Stomach smooth muscle (tissue), 2 donors: ENCODE measurements at regions not wholly inside any gene's neighbourhood (a gene's known extent, or its start where the extent isn't known, plus 50 kb on each side); places are given as distances from the start of the nearest gene placed in this dataset.
"Not testable (repeated sequence)": the region's sequence is repeated elsewhere in the genome, so short reads cannot be mapped to it uniquely, and the experiment has no call there.

Experiments
- H3K27ac ChIP-seq: one replicate; pipeline ENCODE4 v1.7.0; 2013; ENCODE audit warnings: mild to moderate bottlenecking, low read length, inconsistent platforms
- H3K27me3 ChIP-seq, 2 donors: one replicate each; pipeline ENCODE4 v1.7.0; 2013; ENCODE audit warnings: low read length in 2 of 2; ENCODE audit not compliant: insufficient read depth in 2 of 2, control insufficient read depth in 1 of 2
- H3K36me3 ChIP-seq, 2 donors: one replicate each; pipeline ENCODE4 v1.7.0; 2013; ENCODE audit warnings: low read length in 2 of 2; ENCODE audit not compliant: control insufficient read depth in 2 of 2, insufficient read depth in 2 of 2
- H3K4me1 ChIP-seq: one replicate; pipeline ENCODE4 v1.7.0; 2013; ENCODE audit warnings: low read length; ENCODE audit not compliant: control insufficient read depth, insufficient read depth
- H3K4me3 ChIP-seq, 2 donors: one replicate each; pipeline ENCODE4 v1.7.0; 2013; ENCODE audit warnings: low read length in 2 of 2
- H3K9ac ChIP-seq, 2 donors: one replicate each; pipeline ENCODE4 v1.7.0; 2013; ENCODE audit warnings: low read length in 2 of 2, mild to moderate bottlenecking in 1 of 2
- H3K9me3 ChIP-seq, 2 donors: one replicate each; pipeline ENCODE4 v1.7.0; 2013; ENCODE audit warnings: low read length in 2 of 2; ENCODE audit not compliant: control insufficient read depth in 2 of 2
- donor health status: healthy.
- donor health status: Pancreatic carcinoma.

- Histone ChIP-seq H3K27me3 (no peaks in the 10 kb centered on the region), H3K36me3 (no peaks in the 10 kb centered on the region), H3K9me3 (peaks cover 0 to 2% of the 10 kb centered on the region in 2 donors), H3K9ac (no peak overlapping the region), H3K4me1 (no peaks in the 10 kb centered on the region), H3K4me3 (no peak overlapping the region), H3K27ac (no peak overlapping the region)
Observed at GRCh38 chr1:166691476-166691875, 147.8 kb upstream of the POGK start.

DNA sequence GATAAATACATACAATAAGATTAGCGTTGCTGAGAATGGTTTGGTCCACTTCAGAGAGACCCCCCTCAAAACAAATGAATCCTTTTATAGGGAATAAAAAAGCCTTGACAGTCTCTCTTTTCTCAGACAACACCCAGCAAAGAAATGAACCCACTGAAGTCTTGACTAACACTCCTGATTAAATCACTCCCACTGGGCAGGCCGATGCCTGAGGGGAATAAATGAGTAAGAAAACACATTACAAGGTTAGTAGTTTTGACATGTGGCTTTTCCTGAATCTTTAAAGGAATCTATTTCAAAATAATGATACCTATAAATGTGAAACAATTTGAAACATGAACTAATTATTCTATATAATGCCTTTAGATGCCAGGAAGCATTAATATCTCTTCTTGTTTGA lies 146.9 kb upstream of the POGK start:
- no peaks in the 10 kb centered on the region for H3K27me3 ChIP-seq

GRCh38 chr1:166693158-166693557 lies 146.1 kb upstream of the POGK start:
- Histone ChIP-seq H3K9me3 (no peaks in the 10 kb centered on the region), H3K4me3 (no peak overlapping the region), H3K36me3 (no peaks in the 10 kb centered on the region), H3K27me3 (no peaks in the 10 kb centered on the region), H3K4me1 (no peaks in the 10 kb centered on the region), H3K9ac (no peak overlapping the region), H3K27ac (no peak overlapping the region)

More for the DNA sequence above, 146.9 kb upstream of the POGK start:
- H3K36me3 ChIP-seq, result no peaks in the 10 kb centered on the region
- H3K27ac ChIP-seq, result no peak overlapping the region
- H3K4me1 ChIP-seq, result no peaks in the 10 kb centered on the region
- H3K4me3 ChIP-seq, result no peak overlapping the region
- no peak overlapping the region for H3K9ac ChIP-seq
- H3K9me3 ChIP-seq, result peaks cover 0 to under 1% of the 10 kb centered on the region in 2 donors

DNA sequence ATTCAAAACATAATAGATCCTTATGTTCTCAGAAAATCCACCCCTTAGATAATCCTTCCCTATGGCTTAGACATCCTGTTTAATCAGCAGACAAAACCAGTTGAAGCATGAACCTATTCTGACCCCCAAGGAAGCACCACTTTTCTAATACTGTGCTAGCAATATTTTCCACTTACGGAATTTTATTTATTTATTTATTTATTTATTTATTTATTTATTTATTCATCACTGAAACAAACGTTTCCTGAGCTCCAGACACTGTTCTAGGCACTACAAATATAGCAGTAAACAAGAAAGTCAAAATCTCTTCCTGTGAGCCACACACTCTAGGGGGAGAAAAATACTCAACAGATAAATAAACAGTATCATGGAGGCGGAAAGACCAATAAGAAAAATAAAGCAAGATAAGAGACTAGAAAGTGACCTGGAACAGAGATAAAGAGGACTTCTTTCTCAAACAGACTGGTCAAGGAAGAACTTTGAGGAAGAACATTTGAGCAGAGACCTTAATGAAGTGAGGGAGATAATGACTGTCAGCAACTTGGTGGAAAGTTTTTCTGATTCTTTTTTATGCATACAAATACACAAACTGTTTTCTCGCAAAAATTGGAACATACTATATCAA lies 145.5 kb upstream of the POGK start:
- H3K27me3 ChIP-seq, result no peaks in the 10 kb centered on the region
- H3K36me3 ChIP-seq, result no peaks in the 10 kb centered on the region
- no peaks in the 10 kb centered on the region for H3K9me3 ChIP-seq
- no peak overlapping the region for H3K27ac ChIP-seq
- no peak overlapping the region for H3K9ac ChIP-seq
- H3K4me3 ChIP-seq, result no peak overlapping the region
- no peaks in the 10 kb centered on the region for H3K4me1 ChIP-seq

DNA sequence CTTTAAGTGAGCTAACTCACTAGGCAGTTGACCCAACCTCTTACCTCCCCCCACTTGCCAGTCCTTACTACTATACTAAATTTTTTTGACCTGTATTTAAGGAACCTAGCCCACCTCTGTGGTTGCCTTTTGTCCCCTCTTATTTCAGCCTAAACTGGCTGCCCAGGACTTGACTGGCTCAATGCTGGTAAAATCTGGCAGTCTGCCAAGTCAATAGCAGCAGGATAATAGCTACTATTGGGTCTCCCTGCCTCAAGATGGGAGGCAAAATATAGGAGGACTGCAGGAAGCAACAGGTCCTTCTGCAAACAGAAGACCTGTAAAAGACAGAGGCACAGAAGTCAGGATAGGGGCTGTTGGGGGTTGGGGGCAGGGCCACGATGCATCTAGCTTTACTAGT lies 144.2 kb upstream of the POGK start:
- Histone ChIP-seq H3K9me3 (no peaks in the 10 kb centered on the region), H3K27me3 (no peaks in the 10 kb centered on the region), H3K36me3 (no peaks in the 10 kb centered on the region), H3K4me3 (no peak overlapping the region), H3K9ac (no peak overlapping the region), H3K4me1 (no peaks in the 10 kb centered on the region), H3K27ac (no peak overlapping the region)

GRCh38 chr1:166695834-166696233 lies 143.4 kb upstream of the POGK start:
- H3K9ac ChIP-seq, H3K9me3 ChIP-seq, H3K36me3 ChIP-seq, H3K4me1 ChIP-seq, H3K4me3 ChIP-seq, H3K27me3 ChIP-seq, H3K27ac ChIP-seq: not testable (repeated sequence)

DNA sequence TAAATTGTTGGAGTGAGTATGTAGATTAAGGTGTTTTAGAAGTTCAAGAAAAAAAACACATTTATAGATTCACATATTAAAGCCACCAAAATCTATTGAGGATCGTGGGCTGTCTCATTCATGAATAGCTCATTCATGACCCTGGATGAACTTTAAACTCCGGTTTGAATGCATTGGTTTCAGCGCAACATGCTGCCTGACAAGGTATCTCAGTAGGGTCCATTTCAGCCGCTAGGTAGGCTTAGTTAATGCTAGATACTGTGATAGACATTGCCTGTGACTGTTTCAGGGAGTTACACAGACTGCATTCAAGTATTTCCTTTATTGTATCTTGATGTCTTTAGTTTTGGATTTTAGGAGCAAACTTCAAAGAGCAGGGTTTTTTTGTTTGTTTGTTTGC lies 140.5 kb upstream of the POGK start:
- Histone ChIP-seq H3K4me3 (no peak overlapping the region), H3K9ac (no peak overlapping the region), H3K27ac (no peak overlapping the region), H3K4me1 (no peaks in the 10 kb centered on the region), H3K27me3 (no peaks in the 10 kb centered on the region), H3K9me3 (no peaks in the 10 kb centered on the region), H3K36me3 (no peaks in the 10 kb centered on the region)

DNA sequence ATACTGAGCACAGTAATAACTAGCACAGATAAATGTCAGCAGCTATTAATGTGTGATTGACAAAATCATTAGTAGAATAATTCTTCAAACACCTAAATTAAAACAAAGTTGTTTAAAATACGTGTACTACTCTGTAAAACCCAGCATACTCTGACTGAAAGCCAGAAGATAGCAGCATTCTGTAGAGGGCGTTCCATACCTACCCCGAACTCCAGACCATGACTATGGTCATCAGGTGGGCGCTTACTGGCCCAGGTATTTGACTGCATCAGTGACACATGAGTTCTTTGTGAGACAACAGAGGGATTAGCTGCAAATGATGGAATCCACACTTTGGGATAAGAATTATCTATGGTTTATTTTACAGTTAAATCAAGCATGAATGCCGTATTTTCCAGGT lies 139.7 kb upstream of the POGK start:
- no peaks in the 10 kb centered on the region for H3K36me3 ChIP-seq
- no peaks in the 10 kb centered on the region for H3K27me3 ChIP-seq
- no peak overlapping the region for H3K4me3 ChIP-seq
- no peak overlapping the region for H3K9ac ChIP-seq
- H3K4me1 ChIP-seq, result no peaks in the 10 kb centered on the region
- H3K27ac ChIP-seq, result no peak overlapping the region
- no peaks in the 10 kb centered on the region for H3K9me3 ChIP-seq

- no peaks in the 10 kb centered on the region for H3K4me1 ChIP-seq
- H3K9me3 ChIP-seq, result no peaks in the 10 kb centered on the region
- H3K27me3 ChIP-seq, result no peaks in the 10 kb centered on the region
- no peak overlapping the region for H3K9ac ChIP-seq
- H3K36me3 ChIP-seq, result no peaks in the 10 kb centered on the region
- no peak overlapping the region for H3K4me3 ChIP-seq
- no peak overlapping the region for H3K27ac ChIP-seq
Observed at GRCh38 chr1:166700696-166701095, 138.6 kb upstream of the POGK start.

DNA sequence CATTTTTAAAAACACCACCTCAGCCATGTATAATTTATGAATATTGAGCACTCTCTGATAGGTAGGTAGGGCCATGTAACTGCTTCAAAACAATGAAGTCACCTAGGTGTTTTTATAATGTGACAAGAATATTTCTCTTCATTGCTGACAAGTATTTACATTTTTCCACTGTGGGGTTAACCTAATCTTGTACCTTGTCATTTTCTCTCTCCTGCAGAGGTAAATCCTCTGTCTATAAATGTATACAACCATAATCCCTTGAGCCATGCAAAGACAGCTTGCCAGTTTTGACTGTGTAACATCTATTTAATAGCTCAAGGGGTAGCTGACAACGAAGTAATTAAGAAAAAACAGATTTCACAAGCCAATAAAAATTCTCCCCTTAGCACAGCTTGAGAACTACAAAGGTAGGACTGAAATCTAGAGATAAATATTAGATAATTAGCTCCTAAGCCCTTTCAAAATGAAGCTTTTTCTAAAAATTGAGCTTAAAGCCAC lies 137.6 kb upstream of the POGK start:
- Histone ChIP-seq H3K9ac (no peak overlapping the region), H3K36me3 (no peaks in the 10 kb centered on the region)

GRCh38 chr1:166703141-166703540 lies 136.1 kb upstream of the POGK start:
- H3K27me3 ChIP-seq, result no peaks in the 10 kb centered on the region
- no peak overlapping the region for H3K9ac ChIP-seq
- H3K36me3 ChIP-seq, result no peaks in the 10 kb centered on the region
- H3K4me3 ChIP-seq, result no peak overlapping the region
- no peak overlapping the region for H3K27ac ChIP-seq
- H3K4me1 ChIP-seq, result no peaks in the 10 kb centered on the region
- H3K9me3 ChIP-seq, result no peaks in the 10 kb centered on the region

More for the DNA sequence above, 137.6 kb upstream of the POGK start:
- H3K9me3 ChIP-seq, result no peaks in the 10 kb centered on the region
- no peak overlapping the region for H3K4me3 ChIP-seq
- no peaks in the 10 kb centered on the region for H3K27me3 ChIP-seq
- H3K27ac ChIP-seq, result no peak overlapping the region
- no peaks in the 10 kb centered on the region for H3K4me1 ChIP-seq
